ENCODE measurements at regions not wholly inside any gene's neighbourhood (a gene's known extent, or its start where the extent isn't known, plus 50 kb on each side); places are given as distances from the start of the nearest gene placed in this dataset.

GRCh38 chr13:44276061-44276460 lies 97.6 kb upstream of the SERP2 start:
- Histone ChIP-seq H2BK20ac (ENCODE audit: low read depth, low read length, poor library complexity, severe bottlenecking) (no peak overlapping the region), H2BK15ac (ENCODE audit: low read depth, low read length) (no peak overlapping the region), H3K79me2 (ENCODE audit: insufficient read depth, low read length) (no peaks in the 10 kb centered on the region), H3K4me1 (ENCODE audit: insufficient read depth, low read length) (no peaks in the 10 kb centered on the region), H3K79me1 (ENCODE audit: insufficient read depth, low read depth, low read length, poor library complexity, severe bottlenecking) (no peaks in the 10 kb centered on the region), H2AFZ (ENCODE audit: low read length) (no peak overlapping the region), H2BK120ac (ENCODE audit: low read depth, low read length, poor library complexity, severe bottlenecking) (no peak overlapping the region), H3K27ac (ENCODE audit: insufficient read length, low read depth, low read length) (no peak overlapping the region), H3K56ac (ENCODE audit: insufficient read length, low read depth, low read length) (no peak overlapping the region), H4K8ac (replicated peaks; ENCODE audit: insufficient read length, low read depth, low read length) (no peak overlapping the region), H2BK12ac (ENCODE audit: insufficient read length, low read depth, low read length) (no peak overlapping the region), H3K4ac (ENCODE audit: low read depth, low read length) (no peak overlapping the region), H3K18ac (ENCODE audit: insufficient read length, low read depth, low read length) (no peak overlapping the region), H4K91ac (ENCODE audit: insufficient read length, low read depth, low read length) (no peak overlapping the region), H2AK5ac (ENCODE audit: insufficient read length, low read length) (no peak overlapping the region), H3K9ac (ENCODE audit: extremely low read depth, insufficient read length, low read length) (no peak overlapping the region), H2BK5ac (ENCODE audit: insufficient read length, low read length) (no peak overlapping the region), H3K27me3 (ENCODE audit: insufficient read depth, low read length) (no peaks in the 10 kb centered on the region), H3T11ph (ENCODE audit: low read length) (no peak overlapping the region), H3K9me3 (ENCODE audit: control insufficient read depth, low read depth, low read length) (no peaks in the 10 kb centered on the region), H3K14ac (ENCODE audit: insufficient read depth, low read length) (no peak overlapping the region), H3K4me2 (ENCODE audit: insufficient read depth, insufficient read length, low read length) (no peak overlapping the region), H3K23ac (ENCODE audit: insufficient read length, low read depth, low read length) (no peak overlapping the region), H4K5ac (ENCODE audit: insufficient read length, low read depth, low read length) (no peak overlapping the region), H3K23me2 (ENCODE audit: insufficient read length, low read depth, low read length, poor library complexity, severe bottlenecking) (no peaks in the 10 kb centered on the region), H4K20me1 (ENCODE audit: control insufficient read depth, insufficient read depth, insufficient read length) (no peaks in the 10 kb centered on the region)
- WGBS (ENCODE audit: extremely low coverage, insufficient read length, low lambda C conversion rate), result no CpG with 5 or more reads among the region's 3 CpGs
- Mint-ChIP-seq H3K27me3 (ENCODE audit: low read depth) (peaks cover 2% of the 10 kb centered on the region), H3K4me3 (no peak overlapping the region), H3K27ac (no peak overlapping the region), H3K36me3 (ENCODE audit: insufficient read depth in 1 of 3, low read depth in 3 of 3) (no peaks in the 10 kb centered on the region), H3K4me1 (peaks cover 0 to 8% of the 10 kb centered on the region in 2 experiments; a peak in 2 of 4 replicates), H3K9me3 (no peaks in the 10 kb centered on the region)
- DNase-seq, result no peak
- TF ChIP-seq, protein P1, sequence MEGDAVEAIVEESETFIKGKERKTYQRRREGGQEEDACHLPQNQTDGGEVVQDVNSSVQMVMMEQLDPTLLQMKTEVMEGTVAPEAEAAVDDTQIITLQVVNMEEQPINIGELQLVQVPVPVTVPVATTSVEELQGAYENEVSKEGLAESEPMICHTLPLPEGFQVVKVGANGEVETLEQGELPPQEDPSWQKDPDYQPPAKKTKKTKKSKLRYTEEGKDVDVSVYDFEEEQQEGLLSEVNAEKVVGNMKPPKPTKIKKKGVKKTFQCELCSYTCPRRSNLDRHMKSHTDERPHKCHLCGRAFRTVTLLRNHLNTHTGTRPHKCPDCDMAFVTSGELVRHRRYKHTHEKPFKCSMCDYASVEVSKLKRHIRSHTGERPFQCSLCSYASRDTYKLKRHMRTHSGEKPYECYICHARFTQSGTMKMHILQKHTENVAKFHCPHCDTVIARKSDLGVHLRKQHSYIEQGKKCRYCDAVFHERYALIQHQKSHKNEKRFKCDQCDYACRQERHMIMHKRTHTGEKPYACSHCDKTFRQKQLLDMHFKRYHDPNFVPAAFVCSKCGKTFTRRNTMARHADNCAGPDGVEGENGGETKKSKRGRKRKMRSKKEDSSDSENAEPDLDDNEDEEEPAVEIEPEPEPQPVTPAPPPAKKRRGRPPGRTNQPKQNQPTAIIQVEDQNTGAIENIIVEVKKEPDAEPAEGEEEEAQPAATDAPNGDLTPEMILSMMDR (conservative IDR thresholded peaks at IDR 0.05), result no peak

Measured in H9 (cell line).